HCT116 (cell line): ENCODE measurements at regions not wholly inside any gene's neighbourhood (a gene's known extent, or its start where the extent isn't known, plus 50 kb on each side); places are given as distances from the start of the nearest gene placed in this dataset.

ENCODE experiments used
- ATAC-seq: fragments of 200-7000 bp; cut with Tn5 transposase; 2 replicates; pipeline ENCODE4 v1.9.1; 2020; ENCODE audit warnings: mild to moderate bottlenecking, moderate library complexity
- BruUV-seq: library from RNA; stranded (reverse); fragments of 400-500 nt; replicated peaks from 2 replicates; lab custom pipeline; 2021; lab: Mats Ljungman, UMichigan
- CTCF ChIA-PET: fragments of 300-600 bp; sonication (Branson Sonifier 250); formaldehyde crosslinking; loops from one replicate; lab custom pipeline; 2021; ENCODE audit warnings: antibody characterized with exemption; lab: Charles Lee
- POLR2A ChIA-PET: fragments of 300-600, 350-600 bp; sonication (Branson Sonifier 250); formaldehyde crosslinking; loops from one replicate; lab custom pipeline; 2021; ENCODE audit warnings: antibody characterized with exemption; lab: Charles Lee
- RAD21 ChIA-PET, 2 experiments: fragments of 300-600 bp; sonication (Branson Sonifier 250); formaldehyde crosslinking; loops; one replicate each; lab custom pipeline; 2023; ENCODE audit warnings: low total read pairs in 2 of 2; ENCODE audit not compliant: uncharacterized antibody in 2 of 2, unreplicated experiment in 2 of 2, low non-redundant PET in 1 of 2; lab: Charles Lee
- DNase-seq: peaks from one replicate; pipeline ENCODE4 v3.0.0-alpha.2; 2010; ENCODE audit warnings: low read depth, low spot score
- H2AFZ ChIP-seq: fragments of 200-600 bp; shearing (Covaris generic), sonication (generic); 2 replicates; pipeline ENCODE4 v1.6.1; 2017; ENCODE audit warnings: low read depth, mixed run types, mixed read lengths, antibody characterized with exemption, low read length; ENCODE audit not compliant: poor library complexity, severe bottlenecking
- H3K27ac ChIP-seq: 2 replicates; pipeline ENCODE4 v1.5.1; 2012; ENCODE audit warnings: low read depth, low read length
- H3K27me3 ChIP-seq: fragments of 200-600 bp; sonication (generic); 2 replicates; pipeline ENCODE4 v1.6.1; 2016; ENCODE audit warnings: mixed run types, low read length, mixed read lengths; ENCODE audit not compliant: insufficient read depth
- H3K36me3 ChIP-seq, 2 experiments: fragments of 200-500 bp in 1 of 2; fragments of 200-600 bp in 1 of 2; sonication (Bioruptor generic) in 1 of 2; sonication (generic) in 1 of 2; 2 replicates each; pipeline versions ENCODE4 v1.5.1 to v1.6.1; 2014 to 2016; ENCODE audit warnings: low read length in 2 of 2, inconsistent platforms in 1 of 2, mixed read lengths in 1 of 2, mixed run types in 1 of 2; ENCODE audit not compliant: insufficient read depth in 2 of 2, control insufficient read depth in 1 of 2
- H3K4me1 ChIP-seq, 2 experiments: fragments of 200-600 bp in 1 of 2; sonication (generic) in 1 of 2; 2 replicates each; pipeline versions ENCODE4 v1.5.1 to v1.6.1; 2012 to 2017; ENCODE audit warnings: low read length in 2 of 2, inconsistent platforms in 1 of 2, mild to moderate bottlenecking in 1 of 2, mixed read lengths in 1 of 2, mixed run types in 1 of 2, moderate library complexity in 1 of 2; ENCODE audit not compliant: insufficient read depth in 2 of 2, control insufficient read depth in 1 of 2
- H3K4me2 ChIP-seq: fragments of 200-600 bp; sonication (generic); 2 replicates; pipeline ENCODE4 v1.6.1; 2017; ENCODE audit warnings: mixed run types, low read length, mixed read lengths
- H3K4me3 ChIP-seq, 2 experiments: fragments of 200-600 bp in 1 of 2; sonication (generic) in 1 of 2; replicated peaks in 1 of 2; 2 replicates each; pipeline ENCODE4 v1.5.1; 2011 to 2016; ENCODE audit warnings: low read length in 2 of 2, control low read depth in 1 of 2, low read depth in 1 of 2, mild to moderate bottlenecking in 1 of 2, mixed read lengths in 1 of 2, mixed run types in 1 of 2
- H3K79me2 ChIP-seq: fragments of 200-600 bp; sonication (generic); 2 replicates; pipeline ENCODE4 v1.6.1; 2017; ENCODE audit warnings: mild to moderate bottlenecking, mixed run types, low read length, moderate library complexity, mixed read lengths; ENCODE audit not compliant: insufficient read depth
- H3K9ac ChIP-seq: fragments of 200-600 bp; sonication (generic); 2 replicates; pipeline ENCODE4 v1.6.1; 2016; ENCODE audit warnings: low read length, mixed read lengths
- H3K9me2 ChIP-seq: fragments of 200-600 bp; sonication (generic), shearing (Covaris generic); 2 replicates; pipeline ENCODE4 v1.6.1; 2017; ENCODE audit warnings: mixed run types, mild to moderate bottlenecking, moderate library complexity; ENCODE audit not compliant: insufficient read depth
- H3K9me3 ChIP-seq, 2 experiments: fragments of 200-500 bp in 1 of 2; fragments of 200-600 bp in 1 of 2; sonication (Bioruptor generic) in 1 of 2; sonication (generic) in 1 of 2; 2 replicates each; pipeline ENCODE4 v1.6.1; 2014 to 2017; ENCODE audit warnings: low read length in 2 of 2, mixed read lengths in 2 of 2, inconsistent platforms in 1 of 2, low read depth in 1 of 2, mild to moderate bottlenecking in 1 of 2, mixed run types in 1 of 2, moderate library complexity in 1 of 2; ENCODE audit not compliant: control insufficient read depth in 1 of 2, insufficient read depth in 1 of 2
- H4K20me1 ChIP-seq: fragments of 200-600 bp; sonication (generic), shearing (Covaris generic); 2 replicates; pipeline ENCODE4 v1.6.1; 2017; ENCODE audit warnings: mixed run types, mild to moderate bottlenecking, moderate library complexity; ENCODE audit not compliant: insufficient read depth
- EGR1 ChIP-seq: IDR thresholded peaks from 2 replicates; pipeline ENCODE4 v1.6.1; 2012; ENCODE audit warnings: low read depth
- EZH2phosphoT487 ChIP-seq: fragments of 200-600 bp; IDR thresholded peaks from 2 replicates; pipeline ENCODE4 v1.6.1; 2018; ENCODE audit warnings: antibody characterized with exemption, borderline replicate concordance
- SP1 ChIP-seq: IDR thresholded peaks from 2 replicates; pipeline ENCODE4 v1.6.1; 2012; ENCODE audit warnings: low read depth
- TCF7L2 ChIP-seq: IDR thresholded peaks from 2 replicates; pipeline ENCODE4 v1.7.0; 2011; ENCODE audit warnings: borderline replicate concordance, inconsistent platforms; ENCODE audit not compliant: insufficient read depth, insufficient read length; ENCODE audit errors: extremely low read depth
- intact Hi-C: fragments of 100-400 bp; cut with micrococcal nuclease; formaldehyde crosslinking; loops from 2 replicates; pipeline ENCODE4 v1.10.0; 2022
- TF ChIP-seq, protein P1 (sequence below): IDR thresholded peaks from 2 replicates; pipeline ENCODE4 v1.6.1; 2012; ENCODE audit warnings: low read depth
- TF ChIP-seq, protein P2 (sequence below): IDR thresholded peaks from 2 replicates; pipeline ENCODE4 v1.6.1; 2012
- TF ChIP-seq, protein P3 (sequence below), 3 experiments: fragments of 200-600 bp in 1 of 3; sonication (generic) in 1 of 3; IDR thresholded peaks in 2 of 3; conservative IDR thresholded peaks in 1 of 3; 2 replicates each; pipeline ENCODE4 v1.5.1; 2012 to 2017; ENCODE audit warnings: low read depth in 2 of 3, low read length in 2 of 3, antibody characterized with exemption in 1 of 3, borderline replicate concordance in 1 of 3, control low read depth in 1 of 3, mild to moderate bottlenecking in 1 of 3, mixed read lengths in 1 of 3, mixed run types in 1 of 3, moderate library complexity in 1 of 3; ENCODE audit not compliant: insufficient read depth in 1 of 3

DNA sequence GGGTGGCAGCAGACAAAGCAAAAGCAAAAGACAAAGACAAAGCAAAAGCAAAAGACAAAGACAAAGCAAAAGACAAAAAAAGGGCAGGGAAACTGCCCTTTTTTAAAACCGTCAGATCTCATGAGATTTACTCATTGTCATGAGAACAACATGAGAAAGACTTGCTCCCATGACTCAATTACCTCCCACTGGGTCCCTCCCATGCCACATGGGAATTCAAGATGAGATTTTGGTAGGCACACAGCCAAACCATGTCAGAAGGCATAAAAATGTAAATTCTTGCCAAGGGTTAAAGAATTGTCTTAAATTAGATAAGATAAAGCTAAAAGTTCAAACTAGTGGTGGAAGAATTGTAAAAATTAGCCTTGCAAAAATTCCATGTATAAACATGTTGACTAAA, 419.7 kb downstream of the TRAM1L1 start (continued):
- no peak for TF ChIP-seq TCF7L2
- no peak for TF ChIP-seq EGR1
- TF ChIP-seq, protein P1, sequence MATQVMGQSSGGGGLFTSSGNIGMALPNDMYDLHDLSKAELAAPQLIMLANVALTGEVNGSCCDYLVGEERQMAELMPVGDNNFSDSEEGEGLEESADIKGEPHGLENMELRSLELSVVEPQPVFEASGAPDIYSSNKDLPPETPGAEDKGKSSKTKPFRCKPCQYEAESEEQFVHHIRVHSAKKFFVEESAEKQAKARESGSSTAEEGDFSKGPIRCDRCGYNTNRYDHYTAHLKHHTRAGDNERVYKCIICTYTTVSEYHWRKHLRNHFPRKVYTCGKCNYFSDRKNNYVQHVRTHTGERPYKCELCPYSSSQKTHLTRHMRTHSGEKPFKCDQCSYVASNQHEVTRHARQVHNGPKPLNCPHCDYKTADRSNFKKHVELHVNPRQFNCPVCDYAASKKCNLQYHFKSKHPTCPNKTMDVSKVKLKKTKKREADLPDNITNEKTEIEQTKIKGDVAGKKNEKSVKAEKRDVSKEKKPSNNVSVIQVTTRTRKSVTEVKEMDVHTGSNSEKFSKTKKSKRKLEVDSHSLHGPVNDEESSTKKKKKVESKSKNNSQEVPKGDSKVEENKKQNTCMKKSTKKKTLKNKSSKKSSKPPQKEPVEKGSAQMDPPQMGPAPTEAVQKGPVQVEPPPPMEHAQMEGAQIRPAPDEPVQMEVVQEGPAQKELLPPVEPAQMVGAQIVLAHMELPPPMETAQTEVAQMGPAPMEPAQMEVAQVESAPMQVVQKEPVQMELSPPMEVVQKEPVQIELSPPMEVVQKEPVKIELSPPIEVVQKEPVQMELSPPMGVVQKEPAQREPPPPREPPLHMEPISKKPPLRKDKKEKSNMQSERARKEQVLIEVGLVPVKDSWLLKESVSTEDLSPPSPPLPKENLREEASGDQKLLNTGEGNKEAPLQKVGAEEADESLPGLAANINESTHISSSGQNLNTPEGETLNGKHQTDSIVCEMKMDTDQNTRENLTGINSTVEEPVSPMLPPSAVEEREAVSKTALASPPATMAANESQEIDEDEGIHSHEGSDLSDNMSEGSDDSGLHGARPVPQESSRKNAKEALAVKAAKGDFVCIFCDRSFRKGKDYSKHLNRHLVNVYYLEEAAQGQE: no peak
- no peak for TF ChIP-seq SP1
- TF ChIP-seq EZH2phosphoT487: no peak

DNA sequence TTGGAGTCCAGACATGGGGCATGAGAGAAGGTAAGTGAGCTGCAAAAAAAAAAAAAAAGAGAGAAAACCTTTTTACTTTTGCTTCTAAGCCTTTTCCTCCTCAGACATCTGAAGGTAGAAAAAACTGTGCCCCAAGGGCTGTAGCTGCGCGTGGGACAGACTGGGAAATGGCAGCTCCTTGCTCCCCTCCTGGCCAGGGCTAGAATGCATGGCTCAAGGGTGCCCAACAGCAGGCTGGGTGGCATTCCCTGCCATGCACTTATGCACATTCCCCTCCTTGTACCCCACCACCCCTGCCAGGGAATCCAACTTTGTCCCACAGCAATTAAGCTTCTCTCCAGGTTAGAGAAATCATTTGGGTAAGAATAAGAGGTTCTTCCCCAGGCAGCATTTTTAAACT, 421.2 kb downstream of the TRAM1L1 start:
- POLR2A ChIA-PET: no interaction called here
- ATAC-seq (peak; percentile 80), DNase-seq (no peak)
- H3K79me2 ChIP-seq: no peaks in the 10 kb centered on the region
- intact Hi-C loops: no loop called here
- H3K9ac ChIP-seq: no peak overlapping the region
- no peaks in the 10 kb centered on the region for H3K9me2 ChIP-seq
- no peak overlapping the region for H3K4me2 ChIP-seq
- H3K36me3 ChIP-seq: no peaks in the 10 kb centered on the region
- H3K27ac ChIP-seq: no peak overlapping the region
- no peaks in the 10 kb centered on the region for H3K27me3 ChIP-seq
- H2AFZ ChIP-seq: no peak overlapping the region
- 0 out of 4 replicates have a peak, but pooled peaks cover 0 to 3% of the 10 kb centered on the region in 2 experiments for H3K9me3 ChIP-seq
- CTCF ChIA-PET: no interaction called here
- no TSS peak for BruUV-seq
- H4K20me1 ChIP-seq: no peaks in the 10 kb centered on the region
- RAD21 ChIA-PET: no interaction called here
- TF ChIP-seq, protein P2, sequence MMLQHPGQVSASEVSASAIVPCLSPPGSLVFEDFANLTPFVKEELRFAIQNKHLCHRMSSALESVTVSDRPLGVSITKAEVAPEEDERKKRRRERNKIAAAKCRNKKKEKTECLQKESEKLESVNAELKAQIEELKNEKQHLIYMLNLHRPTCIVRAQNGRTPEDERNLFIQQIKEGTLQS: no peak
- TF ChIP-seq, protein P3, sequence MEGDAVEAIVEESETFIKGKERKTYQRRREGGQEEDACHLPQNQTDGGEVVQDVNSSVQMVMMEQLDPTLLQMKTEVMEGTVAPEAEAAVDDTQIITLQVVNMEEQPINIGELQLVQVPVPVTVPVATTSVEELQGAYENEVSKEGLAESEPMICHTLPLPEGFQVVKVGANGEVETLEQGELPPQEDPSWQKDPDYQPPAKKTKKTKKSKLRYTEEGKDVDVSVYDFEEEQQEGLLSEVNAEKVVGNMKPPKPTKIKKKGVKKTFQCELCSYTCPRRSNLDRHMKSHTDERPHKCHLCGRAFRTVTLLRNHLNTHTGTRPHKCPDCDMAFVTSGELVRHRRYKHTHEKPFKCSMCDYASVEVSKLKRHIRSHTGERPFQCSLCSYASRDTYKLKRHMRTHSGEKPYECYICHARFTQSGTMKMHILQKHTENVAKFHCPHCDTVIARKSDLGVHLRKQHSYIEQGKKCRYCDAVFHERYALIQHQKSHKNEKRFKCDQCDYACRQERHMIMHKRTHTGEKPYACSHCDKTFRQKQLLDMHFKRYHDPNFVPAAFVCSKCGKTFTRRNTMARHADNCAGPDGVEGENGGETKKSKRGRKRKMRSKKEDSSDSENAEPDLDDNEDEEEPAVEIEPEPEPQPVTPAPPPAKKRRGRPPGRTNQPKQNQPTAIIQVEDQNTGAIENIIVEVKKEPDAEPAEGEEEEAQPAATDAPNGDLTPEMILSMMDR (IDR thresholded peaks at IDR 0.05 in 2 of 3, conservative IDR thresholded peaks at IDR 0.05 in 1 of 3; ENCODE audit: borderline replicate concordance in 1 of 3, insufficient read depth in 1 of 3, low read depth in 2 of 3, low read length in 2 of 3): peak in 2 of 3 experiments; percentile 14 to 22; a peak in 2 of 6 replicates
- H3K4me3 ChIP-seq: no peak overlapping the region
- H3K4me1 ChIP-seq: no peaks in the 10 kb centered on the region
